Gastroesophageal sphincter (tissue), 4 donors: ENCODE measurements at regions not wholly inside any gene's neighbourhood (a gene's known extent, or its start where the extent isn't known, plus 50 kb on each side); places are given as distances from the start of the nearest gene placed in this dataset.

ENCODE experiments used
- ATAC-seq: fragments of 150-250 bp; one replicate; pipeline ENCODE4 v1.9.1; 2016; ENCODE audit warnings: mild to moderate bottlenecking, moderate library complexity
- H3K27ac ChIP-seq, 4 donors: fragments of 200-600 bp; sonication (generic) in 3 of 4; 1 replicate in 3 of 4; 2 replicates in 1 of 4; pipeline ENCODE4 v1.5.1; 2016 to 2019
- H3K27me3 ChIP-seq: fragments of 200-600 bp; sonication (generic); one replicate; pipeline ENCODE4 v1.5.1; 2019
- H3K36me3 ChIP-seq, 2 donors: fragments of 200-600 bp; sonication (generic); one replicate each; pipeline ENCODE4 v1.5.1; 2019; ENCODE audit warnings: control low read depth in 1 of 2
- H3K4me1 ChIP-seq, 3 donors: fragments of 200-600 bp; sonication (generic); 1 replicate in 2 of 3; 2 replicates in 1 of 3; pipeline ENCODE4 v1.5.1; 2016 to 2019; ENCODE audit warnings: control low read depth in 2 of 3
- H3K4me3 ChIP-seq, 2 donors: fragments of 200-600 bp; sonication (generic); one replicate each; pipeline ENCODE4 v1.5.1; 2019; ENCODE audit warnings: mild to moderate bottlenecking in 1 of 2, moderate library complexity in 1 of 2
- H3K9me3 ChIP-seq, 3 donors: fragments of 200-600 bp; sonication (generic); one replicate each; pipeline ENCODE4 v1.5.1; 2017 to 2019; ENCODE audit warnings: control low read depth in 2 of 3
- CTCF ChIP-seq, 4 experiments: fragments of 200-600 bp in 2 of 4; fragments of 450-650 bp in 2 of 4; sonication (generic) in 1 of 4; IDR thresholded peaks; one replicate each; pipeline ENCODE4 v1.5.1; 2017 to 2019; ENCODE audit warnings: antibody characterized with exemption in 4 of 4, mild to moderate bottlenecking in 2 of 4, moderate library complexity in 2 of 4
- EP300 ChIP-seq: sonication (generic); formaldehyde crosslinking; IDR thresholded peaks from one replicate; pipeline ENCODE4 v1.6.1; 2017; ENCODE audit warnings: antibody characterized with exemption, mild to moderate bottlenecking
- POLR2A ChIP-seq, 2 donors: fragments of 450-650 bp; IDR thresholded peaks; one replicate each; pipeline ENCODE4 v1.6.1; 2017; ENCODE audit warnings: antibody characterized with exemption in 2 of 2, mild to moderate bottlenecking in 2 of 2, moderate library complexity in 1 of 2
- POLR2AphosphoS5 ChIP-seq: sonication (generic); formaldehyde crosslinking; IDR thresholded peaks from one replicate; pipeline ENCODE4 v1.6.1; 2017; ENCODE audit warnings: antibody characterized with exemption
- WGBS, 2 donors: methylation state at CpG; one replicate each; pipeline ENCODE4 v1.1.5; 2018; ENCODE audit warnings: low coverage in 1 of 2; 5-methylcytosine and 5-hydroxymethylcytosine counted together

- no peaks in the 10 kb centered on the region for H3K4me1 ChIP-seq
- ATAC-seq = no peak
- peak overlapping the region in 1 of 4 donors; percentile 17 for H3K27ac ChIP-seq
- no peak overlapping the region for H3K4me3 ChIP-seq
- TF ChIP-seq CTCF (IDR thresholded peaks at IDR 0.05) (no peak), POLR2AphosphoS5 (no peak), EP300 (no peak), POLR2A (IDR thresholded peaks at IDR 0.05) (no peak)
- WGBS, 2 donors = 73 to 94% methylated on average over 6 to 7 of the region's 7 CpGs
- no peaks in the 10 kb centered on the region for H3K27me3 ChIP-seq
- H3K9me3 ChIP-seq = no peaks in the 10 kb centered on the region
- H3K36me3 ChIP-seq = no peaks in the 10 kb centered on the region
Observed at GRCh38 chr14:89720076-89720687, 234.3 kb downstream of the EFCAB11 start.

- Histone ChIP-seq H3K4me3 (no peak overlapping the region), H3K9me3 (no peaks in the 10 kb centered on the region), H3K27ac (no peak overlapping the region), H3K27me3 (no peaks in the 10 kb centered on the region), H3K4me1 (no peaks in the 10 kb centered on the region), H3K36me3 (no peaks in the 10 kb centered on the region)
- WGBS, 2 donors = 87 to 88% methylated on average over 8 to 9 of the region's 10 CpGs
- no peak for ATAC-seq
- TF ChIP-seq POLR2AphosphoS5 (no peak), POLR2A (IDR thresholded peaks at IDR 0.05) (no peak), CTCF (IDR thresholded peaks at IDR 0.05) (no peak), EP300 (no peak)
Observed at GRCh38 chr14:89719366-89720075, 235.0 kb downstream of the EFCAB11 start.

DNA sequence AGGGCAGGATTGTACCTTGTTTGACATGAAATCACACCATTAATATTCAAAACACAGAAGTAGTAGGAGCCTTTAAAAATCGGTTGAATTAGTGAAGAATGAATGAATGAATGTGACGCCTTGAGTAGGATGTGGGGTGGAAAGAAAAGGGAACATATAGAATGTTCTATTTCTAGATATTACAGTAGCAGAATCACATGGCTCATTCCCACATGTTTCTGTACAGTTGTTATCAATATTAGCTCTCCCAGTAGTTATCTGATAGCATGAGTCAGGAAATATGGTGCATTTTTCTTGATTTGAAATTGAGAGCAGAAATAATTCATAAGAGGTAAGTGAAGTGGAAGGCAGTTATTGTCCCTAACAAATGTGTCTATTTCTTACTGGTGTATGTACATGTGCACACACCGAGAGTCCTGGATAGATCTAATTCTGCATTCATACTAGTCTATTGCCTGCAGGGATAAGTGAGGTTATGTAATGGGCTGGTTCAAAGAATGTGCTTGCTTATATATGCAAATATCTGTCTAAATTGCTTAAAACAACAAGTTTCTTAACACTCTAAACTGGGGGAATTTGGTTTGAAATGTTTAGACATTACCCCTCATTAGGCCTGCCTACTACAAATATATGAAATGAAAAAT, 245.4 kb downstream of the EFCAB11 start:
- H3K9me3 ChIP-seq = peaks cover 0 to 5% (median 0%) of the 10 kb centered on the region in 3 donors
- no peak overlapping the region for H3K27ac ChIP-seq
- ATAC-seq = no peak
- no peaks in the 10 kb centered on the region for H3K36me3 ChIP-seq
- no peak overlapping the region for H3K4me3 ChIP-seq
- no peak for TF ChIP-seq POLR2AphosphoS5
- TF ChIP-seq CTCF (IDR thresholded peaks at IDR 0.05) = no peak
- TF ChIP-seq EP300 = no peak
- no peak for TF ChIP-seq POLR2A (IDR thresholded peaks at IDR 0.05)
- 71 to 93% methylated on average over 2 to 3 of the region's 3 CpGs for WGBS, 2 donors
- no peaks in the 10 kb centered on the region for H3K4me1 ChIP-seq
- no peaks in the 10 kb centered on the region for H3K27me3 ChIP-seq

DNA sequence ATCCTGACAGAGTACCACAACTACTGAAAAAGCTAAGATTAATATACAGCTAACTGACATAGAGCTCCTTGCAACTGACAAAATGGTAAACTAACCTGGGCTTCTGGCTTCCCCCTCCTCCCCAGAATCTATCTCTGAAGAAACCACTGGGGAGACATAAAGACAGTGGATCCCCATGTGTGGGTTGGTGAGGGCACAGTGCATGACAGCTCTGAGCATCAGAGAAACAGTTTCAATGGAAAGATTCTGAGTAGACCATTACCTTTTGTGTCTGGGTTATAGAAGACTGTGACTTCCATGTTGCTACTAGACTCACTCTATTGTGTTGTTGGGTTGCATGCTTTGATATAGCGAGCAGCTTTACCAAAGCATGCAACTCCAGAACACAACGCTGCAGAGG, 247.4 kb downstream of the EFCAB11 start:
- no CpG with 5 or more reads among the region's 2 CpGs for WGBS, 2 donors
- no peak overlapping the region for H3K27ac ChIP-seq
- H3K4me3 ChIP-seq = no peak overlapping the region
- no peak for ATAC-seq
- H3K9me3 ChIP-seq = peaks cover 0 to 5% (median 0%) of the 10 kb centered on the region in 3 donors
- no peaks in the 10 kb centered on the region for H3K27me3 ChIP-seq
- TF ChIP-seq POLR2A (IDR thresholded peaks at IDR 0.05) = no peak
- TF ChIP-seq EP300 = no peak
- TF ChIP-seq CTCF (IDR thresholded peaks at IDR 0.05) = no peak
- TF ChIP-seq POLR2AphosphoS5 = no peak
- no peaks in the 10 kb centered on the region for H3K36me3 ChIP-seq
- peaks cover 0 to 14% (median 2%) of the 10 kb centered on the region in 3 donors for H3K4me1 ChIP-seq

DNA sequence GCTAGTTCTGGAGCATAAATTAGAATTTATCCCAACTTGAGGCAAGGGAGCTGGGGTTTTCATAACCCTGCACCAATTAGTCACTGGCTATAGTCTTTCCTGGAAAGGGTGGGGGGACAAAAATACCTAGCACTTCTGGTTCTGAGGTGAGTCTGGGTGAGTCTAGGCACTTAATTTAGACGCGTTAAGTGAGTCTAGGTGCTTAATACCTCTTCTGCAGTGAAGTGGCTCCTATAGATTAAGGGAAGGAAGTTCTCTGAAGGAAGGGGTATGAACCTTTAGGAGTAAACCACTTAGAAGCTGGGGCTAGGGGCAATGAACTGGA, 251.7 kb downstream of the EFCAB11 start:
- no peak for TF ChIP-seq POLR2A (IDR thresholded peaks at IDR 0.05)
- no peak for TF ChIP-seq CTCF (IDR thresholded peaks at IDR 0.05)
- no peak for TF ChIP-seq POLR2AphosphoS5
- TF ChIP-seq EP300 = no peak
- Histone ChIP-seq H3K36me3 (no peaks in the 10 kb centered on the region), H3K9me3 (no peaks in the 10 kb centered on the region), H3K27ac (peak overlapping the region in 3 of 4 donors; percentile 62 to 86 (median 86)), H3K27me3 (no peaks in the 10 kb centered on the region), H3K4me3 (no peak overlapping the region), H3K4me1 (peaks cover 0 to 26% (median 4%) of the 10 kb centered on the region in 3 donors)
- ATAC-seq = no peak
- 80 to 93% methylated on average over 2 of the region's 2 CpGs for WGBS, 2 donors
